Bronchial epithelial cell (primary cell): ENCODE measurements at regions not wholly inside any gene's neighbourhood (a gene's known extent, or its start where the extent isn't known, plus 50 kb on each side); places are given as distances from the start of the nearest gene placed in this dataset.
"Not testable (repeated sequence)": the region's sequence is repeated elsewhere in the genome, so short reads cannot be mapped to it uniquely, and the experiment has no call there.

Source experiments
- DNase-seq: peaks from one replicate; pipeline ENCODE4 v3.0.0-alpha.2; 2010; ENCODE audit warnings: low read depth
- FAIRE-seq: peaks from 2 replicates; lab custom pipeline; 2011; peaks lifted over from hg19 to GRCh38; lab: Jason Lieb, UNC
- H3K27me3 ChIP-seq: 2 replicates; pipeline ENCODE4 v1.5.1; 2011; ENCODE audit warnings: low read length; ENCODE audit not compliant: control insufficient read depth, insufficient read depth
- H3K36me3 ChIP-seq: 2 replicates; pipeline ENCODE4 v1.5.1; 2011; ENCODE audit warnings: low read length; ENCODE audit not compliant: control insufficient read depth, insufficient read depth
- H3K4me3 ChIP-seq: 2 replicates; pipeline ENCODE4 v1.5.1; 2011; ENCODE audit warnings: mild to moderate bottlenecking, low read depth, low read length, control low read depth
- TF ChIP-seq, protein P1 (sequence below): IDR thresholded peaks from 2 replicates; pipeline ENCODE4 v1.5.1; 2011; ENCODE audit warnings: mild to moderate bottlenecking, moderate library complexity, low read length, control low read depth, inconsistent platforms; ENCODE audit not compliant: insufficient read depth, severe bottlenecking

DNA sequence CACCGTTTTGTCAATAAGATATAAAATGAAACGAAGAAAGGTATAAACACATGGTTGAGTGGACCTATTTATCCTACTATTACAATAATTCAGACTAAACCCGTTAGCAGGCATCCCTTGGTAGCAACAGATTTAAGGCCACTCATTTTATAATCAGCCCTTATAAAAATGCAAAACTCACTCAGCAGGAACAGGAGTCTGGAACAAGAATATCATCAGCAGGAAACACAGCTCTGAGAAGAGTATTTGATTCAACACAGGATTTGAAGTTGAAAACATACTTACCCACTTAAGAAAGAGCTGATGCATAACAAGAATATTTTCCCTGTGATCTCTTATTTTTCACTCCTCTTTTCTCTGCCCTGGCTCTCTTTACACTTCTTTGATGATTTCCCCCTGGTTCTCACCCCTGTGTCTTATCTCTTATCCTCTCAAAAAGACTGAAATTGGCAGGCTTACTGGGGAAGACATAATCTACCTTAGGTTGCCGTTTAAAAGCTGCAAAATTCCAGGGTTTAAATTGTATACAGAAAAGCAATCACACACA, 1722.7 kb downstream of the SLITRK5 start:
- Histone ChIP-seq H3K4me3 (no peak overlapping the region), H3K27me3 (no peaks in the 10 kb centered on the region), H3K36me3 (no peaks in the 10 kb centered on the region)
- TF ChIP-seq, protein P1, sequence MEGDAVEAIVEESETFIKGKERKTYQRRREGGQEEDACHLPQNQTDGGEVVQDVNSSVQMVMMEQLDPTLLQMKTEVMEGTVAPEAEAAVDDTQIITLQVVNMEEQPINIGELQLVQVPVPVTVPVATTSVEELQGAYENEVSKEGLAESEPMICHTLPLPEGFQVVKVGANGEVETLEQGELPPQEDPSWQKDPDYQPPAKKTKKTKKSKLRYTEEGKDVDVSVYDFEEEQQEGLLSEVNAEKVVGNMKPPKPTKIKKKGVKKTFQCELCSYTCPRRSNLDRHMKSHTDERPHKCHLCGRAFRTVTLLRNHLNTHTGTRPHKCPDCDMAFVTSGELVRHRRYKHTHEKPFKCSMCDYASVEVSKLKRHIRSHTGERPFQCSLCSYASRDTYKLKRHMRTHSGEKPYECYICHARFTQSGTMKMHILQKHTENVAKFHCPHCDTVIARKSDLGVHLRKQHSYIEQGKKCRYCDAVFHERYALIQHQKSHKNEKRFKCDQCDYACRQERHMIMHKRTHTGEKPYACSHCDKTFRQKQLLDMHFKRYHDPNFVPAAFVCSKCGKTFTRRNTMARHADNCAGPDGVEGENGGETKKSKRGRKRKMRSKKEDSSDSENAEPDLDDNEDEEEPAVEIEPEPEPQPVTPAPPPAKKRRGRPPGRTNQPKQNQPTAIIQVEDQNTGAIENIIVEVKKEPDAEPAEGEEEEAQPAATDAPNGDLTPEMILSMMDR: no peak
- DNase-seq: no peak
- FAIRE-seq: no peak

DNA sequence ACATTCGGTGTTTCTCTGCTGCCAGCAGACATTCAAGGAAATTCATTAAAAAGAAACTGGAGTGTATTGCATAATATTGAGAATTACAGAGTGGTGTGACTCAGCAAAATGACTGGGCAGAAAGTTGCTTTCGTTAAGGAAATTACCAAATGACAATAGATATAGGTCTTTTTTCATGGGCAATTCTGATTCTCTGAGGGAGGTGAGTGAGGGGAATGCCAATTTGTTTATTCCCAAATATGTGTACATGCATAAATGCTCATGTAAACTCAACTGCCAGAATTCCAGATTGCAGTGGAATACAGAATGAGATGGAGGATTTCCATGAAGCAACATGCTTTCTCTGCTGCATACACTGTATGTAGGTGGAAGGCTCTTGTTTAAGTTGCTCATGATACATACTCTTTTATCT, 1730.1 kb downstream of the SLITRK5 start:
- TF ChIP-seq, protein P1: no peak
- Histone ChIP-seq H3K36me3 (no peaks in the 10 kb centered on the region), H3K27me3 (no peaks in the 10 kb centered on the region), H3K4me3 (no peak overlapping the region)
- DNase-seq (peak; percentile 92), FAIRE-seq (no peak)

DNA sequence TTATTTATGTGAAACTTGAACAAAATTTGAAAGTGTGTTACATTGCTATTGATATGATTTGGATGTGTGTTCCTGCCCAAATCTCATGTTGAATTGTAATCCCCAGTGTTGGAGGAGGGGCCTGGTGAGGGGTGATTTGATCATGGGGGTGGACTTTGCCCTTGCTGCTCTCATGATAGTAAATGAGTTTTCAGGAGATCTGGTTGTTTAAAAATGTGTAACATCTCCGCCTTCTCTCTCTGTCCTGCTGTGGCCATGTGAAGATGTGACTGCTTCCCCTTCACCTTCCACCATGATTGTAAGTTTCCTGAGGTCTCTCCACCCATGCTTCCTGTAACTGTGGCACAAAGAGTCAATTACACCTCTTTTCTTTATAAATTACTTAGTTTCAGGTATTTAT, 1731.0 kb downstream of the SLITRK5 start:
- H3K27me3 ChIP-seq: no peaks in the 10 kb centered on the region
- no peaks in the 10 kb centered on the region for H3K36me3 ChIP-seq
- H3K4me3 ChIP-seq: no peak overlapping the region
- DNase-seq (no peak), FAIRE-seq (no peak)
- TF ChIP-seq, protein P1: no peak

DNA sequence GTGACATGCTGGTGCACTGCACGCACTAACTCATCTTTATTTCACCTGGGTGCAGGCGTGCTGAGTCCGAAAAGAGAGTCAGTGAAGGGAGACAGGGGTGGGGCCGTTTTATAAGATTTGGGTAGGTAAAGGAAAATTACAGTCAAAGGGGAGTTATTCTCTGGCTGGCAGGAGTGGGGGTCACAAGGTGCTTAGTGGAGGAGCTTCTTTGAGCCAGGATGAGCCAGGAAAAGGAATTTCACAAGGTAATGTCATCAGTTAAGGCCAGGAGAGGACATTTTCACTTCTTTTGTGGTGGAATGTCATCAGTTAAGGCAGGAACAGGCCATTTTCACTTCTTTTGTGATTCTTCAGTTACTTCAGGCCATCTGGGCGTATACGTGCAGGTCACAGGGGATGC, 1734.9 kb downstream of the SLITRK5 start:
- H3K27me3 ChIP-seq, DNase-seq, FAIRE-seq, H3K36me3 ChIP-seq, H3K4me3 ChIP-seq: not testable (repeated sequence)

DNA sequence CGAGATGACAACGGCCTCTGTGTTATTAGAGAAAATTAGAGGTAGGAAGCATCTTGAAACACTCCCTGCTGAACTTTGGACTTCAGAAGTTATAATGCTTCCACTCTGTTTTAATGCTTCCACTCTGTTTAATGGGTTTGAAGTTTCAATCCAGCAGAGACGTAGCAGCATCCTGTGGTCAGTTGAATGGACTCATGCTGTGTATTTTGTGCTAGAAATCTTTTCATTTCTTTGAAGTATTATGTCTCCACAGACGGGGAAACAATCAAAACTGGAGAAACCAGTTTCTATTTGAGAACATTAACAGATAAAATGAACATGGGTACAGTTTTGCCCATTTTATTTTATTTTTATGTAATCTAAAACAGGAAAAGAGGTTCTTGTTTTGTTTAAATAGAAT, 1736.2 kb downstream of the SLITRK5 start:
- no peak overlapping the region for H3K4me3 ChIP-seq
- FAIRE-seq: no peak
- no peaks in the 10 kb centered on the region for H3K27me3 ChIP-seq
- no peaks in the 10 kb centered on the region for H3K36me3 ChIP-seq
- DNase-seq: peak; percentile 3
- TF ChIP-seq, protein P1: no peak

DNA sequence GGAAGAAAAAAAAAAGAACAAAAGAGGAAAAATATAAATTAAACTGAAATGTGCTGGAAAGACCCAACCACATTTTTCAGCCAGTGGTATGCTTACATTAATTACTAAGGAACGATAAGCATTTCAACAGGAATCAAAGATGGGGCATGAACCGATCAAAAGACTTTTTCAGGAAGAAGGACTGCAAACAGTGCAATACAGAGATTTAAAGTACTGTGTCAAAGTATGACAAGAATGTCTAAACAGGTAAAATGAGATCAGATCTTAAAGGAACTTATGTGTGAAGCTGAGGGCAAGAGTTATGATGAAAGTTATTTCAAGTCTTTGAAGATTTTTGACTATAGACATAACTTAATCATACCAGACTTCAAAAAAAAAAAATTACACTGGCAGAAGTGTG, 1761.8 kb downstream of the SLITRK5 start:
- no peak for FAIRE-seq
- no peaks in the 10 kb centered on the region for H3K27me3 ChIP-seq
- TF ChIP-seq, protein P1: no peak

DNA sequence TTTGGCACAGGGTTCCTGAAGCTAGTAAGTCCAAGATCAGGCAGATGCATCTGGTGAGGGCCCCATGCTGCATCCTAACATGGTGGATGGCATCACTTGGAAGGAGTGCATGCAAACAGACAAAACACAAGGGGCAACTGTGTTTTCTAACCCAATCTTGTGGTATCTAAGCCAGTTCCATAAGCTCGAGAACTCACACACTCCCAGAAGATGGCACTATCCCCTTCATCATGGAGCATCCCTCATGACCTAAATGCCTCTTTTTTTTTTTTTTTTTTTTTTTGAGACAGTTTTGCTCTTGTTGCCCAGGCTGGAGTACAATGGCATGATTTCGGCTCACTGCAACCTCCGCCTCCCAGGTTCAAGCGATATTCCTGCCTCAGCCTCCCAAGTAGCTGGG, 1763.5 kb downstream of the SLITRK5 start:
- H3K36me3 ChIP-seq, H3K4me3 ChIP-seq, FAIRE-seq, H3K27me3 ChIP-seq: not testable (repeated sequence)
- DNase-seq: peak; percentile 46

More for the DNA sequence above, 1761.8 kb downstream of the SLITRK5 start:
- Histone ChIP-seq H3K36me3 (no peaks in the 10 kb centered on the region), H3K4me3 (no peak overlapping the region)
- peak; percentile 9 for DNase-seq
